Prostate gland (tissue), 2 donors: ENCODE measurements at regions not wholly inside any gene's neighbourhood (a gene's known extent, or its start where the extent isn't known, plus 50 kb on each side); places are given as distances from the start of the nearest gene placed in this dataset.
"Not testable (repeated sequence)": the region's sequence is repeated elsewhere in the genome, so short reads cannot be mapped to it uniquely, and the experiment has no call there.

Experiments used
- CTCF ChIP-seq, 4 experiments: fragments of 200-600 bp in 2 of 4; fragments of 450-650 bp in 2 of 4; sonication (generic) in 2 of 4; IDR thresholded peaks; 1 replicate in 3 of 4; 2 replicates in 1 of 4; pipeline ENCODE4 v1.5.1; 2016 to 2019; ENCODE audit warnings: antibody characterized with exemption in 4 of 4, mild to moderate bottlenecking in 2 of 4, moderate library complexity in 2 of 4
- POLR2AphosphoS5 ChIP-seq: sonication (generic); formaldehyde crosslinking; IDR thresholded peaks from one replicate; pipeline ENCODE4 v1.6.1; 2017; ENCODE audit warnings: antibody characterized with exemption

GRCh38 chr14:105617805-105618204 is 91.4 kb downstream of the TMEM121 start:
- not testable (repeated sequence) for TF ChIP-seq CTCF (IDR thresholded peaks at IDR 0.05); POLR2AphosphoS5
